HepG2 (cell line): ENCODE measurements at regions not wholly inside any gene's neighbourhood (a gene's known extent, or its start where the extent isn't known, plus 50 kb on each side); places are given as distances from the start of the nearest gene placed in this dataset.

ENCODE experiments used
- ATAC-seq: fragments of 200-7000 bp; cut with Tn5 transposase; 3 replicates; pipeline ENCODE4 v1.9.1; 2020; ENCODE audit warnings: mild to moderate bottlenecking, moderate library complexity
- BruUV-seq: library from RNA; stranded (reverse); fragments of 400-500 nt; replicated peaks from 2 replicates; lab custom pipeline; 2021; lab: Mats Ljungman, UMichigan
- CTCF ChIA-PET: fragments of 300-600 bp; formaldehyde crosslinking; extraction: SDS; loops from one replicate; lab custom pipeline; 2021; ENCODE audit warnings: low total read pairs, inconsistent platforms, low intra/inter-chr PET ratio; lab: Yijun Ruan, JAX
- POLR2A ChIA-PET: fragments of 350-600 bp; sonication (Branson Sonifier 250); formaldehyde crosslinking; loops from one replicate; lab custom pipeline; 2020; ENCODE audit warnings: antibody characterized with exemption, inconsistent platforms; lab: Yijun Ruan, JAX
- DNase-seq: peaks from one replicate; pipeline ENCODE4 v3.0.0-alpha.2; 2015; ENCODE audit warnings: low spot score
- FAIRE-seq: peaks from 3 replicates; lab custom pipeline; 2011; peaks lifted over from hg19 to GRCh38; lab: Jason Lieb, UNC
- H2AFZ ChIP-seq: one replicate; pipeline ENCODE4 v1.6.1; 2011; ENCODE audit warnings: low read length, inconsistent platforms
- H3K27ac ChIP-seq: fragments of 300-600 bp; 3 replicates; pipeline ENCODE4 v1.8.0; 2011; ENCODE audit warnings: mixed run types, mild to moderate bottlenecking, mixed read lengths, low read length, inconsistent platforms; ENCODE audit not compliant: insufficient read depth; ENCODE audit errors: extremely low read length
- H3K27me3 ChIP-seq, 2 experiments: fragments of 200-600 bp in 1 of 2; 2 replicates in 1 of 2; 3 replicates in 1 of 2; pipeline versions ENCODE4 v1.6.0 to v1.8.0; 2011; ENCODE audit warnings: low read length in 2 of 2, mild to moderate bottlenecking in 2 of 2, moderate library complexity in 2 of 2, inconsistent platforms in 1 of 2; ENCODE audit not compliant: insufficient read depth in 2 of 2, control insufficient read depth in 1 of 2
- H3K36me3 ChIP-seq, 2 experiments: fragments of 200-600 bp in 1 of 2; replicated peaks in 1 of 2; 2 replicates in 1 of 2; 3 replicates in 1 of 2; pipeline versions ENCODE4 v1.5.1 to v1.8.0; 2011; ENCODE audit warnings: low read length in 2 of 2, inconsistent platforms in 1 of 2; ENCODE audit not compliant: insufficient read depth in 2 of 2, control insufficient read depth in 1 of 2
- H3K4me1 ChIP-seq: 2 replicates; pipeline ENCODE4 v1.5.1; 2012; ENCODE audit warnings: low read length, inconsistent platforms; ENCODE audit not compliant: insufficient read depth
- H3K4me2 ChIP-seq: 2 replicates; pipeline ENCODE4 v1.6.0; 2011; ENCODE audit warnings: low read depth, low read length, inconsistent platforms
- H3K4me3 ChIP-seq, 3 experiments: fragments of 200-600 bp in 1 of 3; sonication (generic), shearing (Covaris generic) in 1 of 3; replicated peaks in 1 of 3; 2 replicates each; pipeline ENCODE4 v1.5.1; 2011 to 2016; ENCODE audit warnings: low read length in 3 of 3, inconsistent platforms in 2 of 3, low read depth in 2 of 3, mild to moderate bottlenecking in 2 of 3, control low read depth in 1 of 3, mixed read lengths in 1 of 3; ENCODE audit not compliant: insufficient read depth in 1 of 3
- H3K79me2 ChIP-seq: one replicate; pipeline ENCODE4 v1.6.1; 2011; ENCODE audit warnings: low read length, inconsistent platforms; ENCODE audit not compliant: insufficient read depth
- H3K9ac ChIP-seq: 2 replicates; pipeline ENCODE4 v1.6.0; 2011; ENCODE audit warnings: mild to moderate bottlenecking, low read depth, low read length, inconsistent platforms; ENCODE audit not compliant: insufficient read depth
- H3K9me3 ChIP-seq: 2 replicates; pipeline ENCODE4 v1.5.1; 2012; ENCODE audit warnings: mild to moderate bottlenecking, low read length
- H4K20me1 ChIP-seq: 2 replicates; pipeline ENCODE4 v1.6.0; 2011; ENCODE audit warnings: inconsistent platforms, mild to moderate bottlenecking, low read length, moderate library complexity; ENCODE audit not compliant: insufficient read depth
- MNT ChIP-seq: fragments of 450-650 bp; IDR thresholded peaks from 2 replicates; pipeline ENCODE4 v1.6.1; 2016
- SP1 ChIP-seq, 2 experiments: fragments of 450-650 bp in 1 of 2; sonication (generic) in 1 of 2; formaldehyde crosslinking in 1 of 2; IDR thresholded peaks; 2 replicates each; pipeline versions ENCODE4 v1.4.0 to v1.6.1; 2016 to 2020; ENCODE audit warnings: missing genetic modification reagents in 1 of 2
- ZNF547 ChIP-seq: sonication (generic); formaldehyde crosslinking; IDR thresholded peaks from 2 replicates; pipeline ENCODE4 v1.5.1; 2020; ENCODE audit warnings: mild to moderate bottlenecking, missing genetic modification reagents
- ZNF589 ChIP-seq: sonication (generic); formaldehyde crosslinking; conservative IDR thresholded peaks from 2 replicates; pipeline ENCODE4 v1.8.0; 2022; ENCODE audit warnings: mild to moderate bottlenecking, moderate library complexity, missing genetic modification reagents
- WGBS: methylation state at CpG from one replicate; pipeline ENCODE4 v1.1.6; 2017; ENCODE audit warnings: low lambda C conversion rate; 5-methylcytosine and 5-hydroxymethylcytosine counted together
- in situ Hi-C: cut with HindIII; loops from 2 replicates; pipeline ENCODE4 v1.10.0; 2017; ENCODE audit warnings: low pct_unique_long_range_greater_than_20kb; ENCODE audit not compliant: extremely low pct_ligation_motif_present
- intact Hi-C: fragments of 100-400 bp; cut with micrococcal nuclease; formaldehyde crosslinking; loops from one replicate; pipeline ENCODE4 v1.10.0; 2022; ENCODE audit not compliant: unreplicated experiment

- no peak overlapping the region for H3K4me2 ChIP-seq
- no peaks in the 10 kb centered on the region for H3K36me3 ChIP-seq
- FAIRE-seq (no peak), DNase-seq (no peak), ATAC-seq (no peak)
- TF ChIP-seq SP1 (IDR thresholded peaks at IDR 0.05) (no peak), SP1 (CRISPR knock-in tag; IDR thresholded peaks at IDR 0.05) (no peak), MNT (peak; percentile 90)
- CTCF ChIA-PET = no interaction called here
- no TSS peak for BruUV-seq
- no peaks in the 10 kb centered on the region for H3K79me2 ChIP-seq
- in situ Hi-C loops = no loop called here
- H3K27me3 ChIP-seq = peaks cover 7 to 40% of the 10 kb centered on the region in 2 experiments
- H3K9me3 ChIP-seq = no peaks in the 10 kb centered on the region
- no peak overlapping the region for H3K9ac ChIP-seq
- no peak overlapping the region for H3K4me3 ChIP-seq
- H3K4me1 ChIP-seq = no peaks in the 10 kb centered on the region
- H4K20me1 ChIP-seq = no peaks in the 10 kb centered on the region
- H3K27ac ChIP-seq = no peak overlapping the region
- intact Hi-C loops = no loop called here
- 49% methylated on average over 17 of the region's 17 CpGs for WGBS
- no peak overlapping the region for H2AFZ ChIP-seq
- POLR2A ChIA-PET = no interaction called here
Observed at GRCh38 chr6:170074907-170075306, 216.0 kb downstream of the DLL1 start.

- no peak for DNase-seq
- H3K4me3 ChIP-seq = no peak overlapping the region
- H3K4me1 ChIP-seq = no peaks in the 10 kb centered on the region
- ATAC-seq = no peak
- H3K36me3 ChIP-seq = no peaks in the 10 kb centered on the region
- H2AFZ ChIP-seq = no peak overlapping the region
- H3K9me3 ChIP-seq = peaks cover 3% of the 10 kb centered on the region; the same call in 1 of the 2 replicates
- no peaks in the 10 kb centered on the region for H4K20me1 ChIP-seq
- TF ChIP-seq ZNF589 (no peak), ZNF547 (CRISPR knock-in tag) (no peak)
- ChIA-PET CTCF (no interaction called here), POLR2A (no interaction called here)
- H3K27ac ChIP-seq = no peak overlapping the region
- WGBS = 23% methylated on average over 6 of the region's 6 CpGs
- no TSS peak for BruUV-seq
- peaks cover 6 to 37% of the 10 kb centered on the region in 2 experiments; a peak in 4 of 5 replicates for H3K27me3 ChIP-seq
- no peaks in the 10 kb centered on the region for H3K79me2 ChIP-seq
- no peak for FAIRE-seq
- H3K4me2 ChIP-seq = no peak overlapping the region
- no peak overlapping the region for H3K9ac ChIP-seq
- intact Hi-C loops = no loop called here
- in situ Hi-C loops = no loop called here
Observed at GRCh38 chr6:170074435-170074834, 216.4 kb downstream of the DLL1 start.
